Endodermal cell (in vitro differentiated cells): ENCODE measurements at regions not wholly inside any gene's neighbourhood (a gene's known extent, or its start where the extent isn't known, plus 50 kb on each side); places are given as distances from the start of the nearest gene placed in this dataset.

ENCODE experiments used
- DNase-seq: peaks from one replicate; pipeline ENCODE4 v3.0.0-alpha.2; 2017
- H3K27ac ChIP-seq: 2 replicates; pipeline ENCODE4 v1.5.1; 2013; ENCODE audit warnings: mild to moderate bottlenecking, low read depth, low read length, moderate library complexity
- H3K27me3 ChIP-seq: 2 replicates; pipeline ENCODE4 v1.6.1; 2013; ENCODE audit warnings: mild to moderate bottlenecking, low read length, moderate library complexity; ENCODE audit not compliant: insufficient read depth, control insufficient read depth, poor library complexity, severe bottlenecking
- H3K36me3 ChIP-seq: 2 replicates; pipeline ENCODE4 v1.7.0; 2013; ENCODE audit warnings: mild to moderate bottlenecking, low read length, moderate library complexity; ENCODE audit not compliant: control insufficient read depth, insufficient read depth
- H3K4me1 ChIP-seq: one replicate; pipeline ENCODE4 v1.7.0; 2013; ENCODE audit warnings: low read length; ENCODE audit not compliant: control insufficient read depth, insufficient read depth
- H3K4me3 ChIP-seq: 2 replicates; pipeline ENCODE4 v1.5.1; 2013; ENCODE audit warnings: mild to moderate bottlenecking, low read length, moderate library complexity
- H3K9ac ChIP-seq: 2 replicates; pipeline ENCODE4 v1.6.1; 2013; ENCODE audit warnings: mild to moderate bottlenecking, low read length, moderate library complexity; ENCODE audit not compliant: poor library complexity, severe bottlenecking; ENCODE audit errors: extremely low read depth
- H3K9me3 ChIP-seq: 2 replicates; pipeline ENCODE4 v1.6.1; 2013; ENCODE audit warnings: mild to moderate bottlenecking, low read length, moderate library complexity; ENCODE audit not compliant: control insufficient read depth
- H3K27ac Mint-ChIP-seq: 2 replicates; pipeline ENCODE4 v1.8.0; 2020; ENCODE audit warnings: mixed read lengths
- H3K27me3 Mint-ChIP-seq: 2 replicates; pipeline ENCODE4 v1.8.0; 2021; ENCODE audit warnings: mild to moderate bottlenecking, mixed read lengths; ENCODE audit not compliant: insufficient read depth
- H3K36me3 Mint-ChIP-seq: 2 replicates; pipeline ENCODE4 v1.8.0; 2020; ENCODE audit warnings: low read depth, mixed read lengths
- H3K4me1 Mint-ChIP-seq: 2 replicates; pipeline ENCODE4 v1.8.0; 2020; ENCODE audit warnings: mixed read lengths
- H3K4me3 Mint-ChIP-seq: 2 replicates; pipeline ENCODE4 v1.8.0; 2020; ENCODE audit warnings: mild to moderate bottlenecking, moderate library complexity, mixed read lengths
- H3K9me3 Mint-ChIP-seq: 2 replicates; pipeline ENCODE4 v1.8.0; 2020; ENCODE audit warnings: mild to moderate bottlenecking, mixed read lengths
- WGBS, 2 experiments: methylation state at CpG; one replicate each; pipeline versions ENCODE4 v1.1.5 to v1.1.7; 2013; ENCODE audit warnings: missing lambda C conversion rate in 2 of 2, mixed read lengths in 1 of 2; ENCODE audit not compliant: insufficient coverage in 1 of 2, insufficient read length in 1 of 2; 5-methylcytosine and 5-hydroxymethylcytosine counted together
- TF ChIP-seq, protein P1 (sequence below): fragments of 200-600 bp; sonication (generic); conservative IDR thresholded peaks from 2 replicates; pipeline ENCODE4 v1.5.0; 2021; ENCODE audit warnings: antibody characterized with exemption, mild to moderate bottlenecking

DNA sequence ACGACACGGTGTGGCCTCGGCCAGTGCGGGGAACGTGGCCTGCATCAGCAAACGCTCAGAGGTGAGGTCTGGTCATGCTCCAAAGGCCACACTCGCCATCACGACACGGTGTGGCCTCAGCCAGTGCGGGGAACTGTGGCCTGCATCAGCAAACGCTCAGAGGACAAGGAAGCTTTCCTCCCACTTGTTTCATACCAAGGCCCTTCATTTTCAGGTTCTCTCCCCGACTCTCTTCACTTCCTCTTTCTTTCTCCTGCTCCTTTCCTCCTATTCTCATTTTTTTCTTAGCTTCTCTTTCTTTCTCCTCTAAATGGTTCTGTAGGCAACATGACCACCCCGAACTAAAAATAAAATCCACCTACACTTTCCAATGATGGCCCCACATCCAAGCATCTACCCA, 384.4 kb upstream of the SHH start:
- TF ChIP-seq, protein P1, sequence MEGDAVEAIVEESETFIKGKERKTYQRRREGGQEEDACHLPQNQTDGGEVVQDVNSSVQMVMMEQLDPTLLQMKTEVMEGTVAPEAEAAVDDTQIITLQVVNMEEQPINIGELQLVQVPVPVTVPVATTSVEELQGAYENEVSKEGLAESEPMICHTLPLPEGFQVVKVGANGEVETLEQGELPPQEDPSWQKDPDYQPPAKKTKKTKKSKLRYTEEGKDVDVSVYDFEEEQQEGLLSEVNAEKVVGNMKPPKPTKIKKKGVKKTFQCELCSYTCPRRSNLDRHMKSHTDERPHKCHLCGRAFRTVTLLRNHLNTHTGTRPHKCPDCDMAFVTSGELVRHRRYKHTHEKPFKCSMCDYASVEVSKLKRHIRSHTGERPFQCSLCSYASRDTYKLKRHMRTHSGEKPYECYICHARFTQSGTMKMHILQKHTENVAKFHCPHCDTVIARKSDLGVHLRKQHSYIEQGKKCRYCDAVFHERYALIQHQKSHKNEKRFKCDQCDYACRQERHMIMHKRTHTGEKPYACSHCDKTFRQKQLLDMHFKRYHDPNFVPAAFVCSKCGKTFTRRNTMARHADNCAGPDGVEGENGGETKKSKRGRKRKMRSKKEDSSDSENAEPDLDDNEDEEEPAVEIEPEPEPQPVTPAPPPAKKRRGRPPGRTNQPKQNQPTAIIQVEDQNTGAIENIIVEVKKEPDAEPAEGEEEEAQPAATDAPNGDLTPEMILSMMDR: no peak
- Histone ChIP-seq H3K4me1 (no peaks in the 10 kb centered on the region), H3K36me3 (no peaks in the 10 kb centered on the region), H3K4me3 (no peak overlapping the region), H3K27ac (no peak overlapping the region), H3K27me3 (no peaks in the 10 kb centered on the region), H3K9ac (no peak overlapping the region), H3K9me3 (no peaks in the 10 kb centered on the region)
- Mint-ChIP-seq H3K36me3 (no peaks in the 10 kb centered on the region), H3K27me3 (no peaks in the 10 kb centered on the region), H3K27ac (no peak overlapping the region), H3K9me3 (no peaks in the 10 kb centered on the region), H3K4me1 (peaks cover 12% of the 10 kb centered on the region), H3K4me3 (no peak overlapping the region)
- 95 to 96% methylated on average over 12 to 13 of the region's 13 CpGs for WGBS, 2 experiments
- DNase-seq: no peak

DNA sequence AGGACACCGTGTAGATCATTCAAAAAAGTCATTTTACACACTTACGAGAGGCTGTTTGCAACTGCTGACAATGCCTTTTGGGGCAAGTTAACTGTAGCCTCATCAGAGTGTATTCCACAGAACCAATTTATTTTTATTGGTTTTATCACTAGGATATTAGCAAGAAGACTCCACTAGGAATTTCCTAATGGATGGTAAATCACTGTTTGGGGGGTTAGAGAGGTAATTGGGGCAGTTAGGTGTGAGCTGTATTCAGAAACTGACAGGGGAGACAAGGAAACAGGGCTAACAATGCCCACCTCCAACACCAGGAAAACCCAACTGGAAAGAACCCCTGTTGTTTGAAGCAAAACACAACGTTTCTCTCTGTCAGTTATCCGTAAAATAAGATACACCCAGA, 383.0 kb upstream of the SHH start:
- no peaks in the 10 kb centered on the region for H3K4me1 ChIP-seq
- H3K27ac ChIP-seq: no peak overlapping the region
- H3K9me3 ChIP-seq: no peaks in the 10 kb centered on the region
- H3K4me3 Mint-ChIP-seq: no peak overlapping the region
- TF ChIP-seq, protein P1: no peak
- no peaks in the 10 kb centered on the region for H3K27me3 ChIP-seq
- WGBS, 2 experiments: 92 to 100% methylated on average over 3 to 4 of the region's 4 CpGs
- H3K27ac Mint-ChIP-seq: no peak overlapping the region
- DNase-seq: no peak
- no peaks in the 10 kb centered on the region for H3K36me3 Mint-ChIP-seq
- H3K9ac ChIP-seq: no peak overlapping the region
- no peak overlapping the region for H3K4me3 ChIP-seq
- no peaks in the 10 kb centered on the region for H3K27me3 Mint-ChIP-seq
- H3K9me3 Mint-ChIP-seq: no peaks in the 10 kb centered on the region
- H3K4me1 Mint-ChIP-seq: peaks cover 12% of the 10 kb centered on the region
- H3K36me3 ChIP-seq: no peaks in the 10 kb centered on the region

DNA sequence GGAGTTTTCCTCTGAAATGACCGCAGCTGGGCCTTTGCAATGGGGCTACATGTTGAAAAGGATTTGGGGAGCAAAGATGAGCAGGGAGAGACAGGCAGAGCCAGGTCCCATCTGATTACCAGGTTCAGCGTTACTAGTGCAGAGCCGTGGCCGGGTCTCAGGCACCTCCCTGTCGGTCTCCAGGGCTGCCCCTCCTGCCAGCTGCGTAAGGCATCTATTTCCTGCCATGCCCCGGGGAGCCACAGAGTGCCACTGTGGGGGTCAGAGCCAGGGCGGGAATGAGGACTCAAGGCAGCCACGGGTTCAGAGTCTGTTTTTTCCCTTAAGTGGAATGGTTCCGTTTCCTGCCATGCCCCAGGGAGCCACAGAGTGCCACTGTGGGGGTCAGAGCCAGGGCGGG, 382.6 kb upstream of the SHH start:
- Mint-ChIP-seq H3K36me3 (no peaks in the 10 kb centered on the region), H3K27me3 (no peaks in the 10 kb centered on the region), H3K4me1 (peaks cover 12% of the 10 kb centered on the region), H3K27ac (no peak overlapping the region), H3K4me3 (no peak overlapping the region), H3K9me3 (no peaks in the 10 kb centered on the region)
- no peak overlapping the region for H3K4me3 ChIP-seq
- TF ChIP-seq, protein P1: no peak
- no peaks in the 10 kb centered on the region for H3K4me1 ChIP-seq
- no peak for DNase-seq
- H3K9ac ChIP-seq: no peak overlapping the region
- H3K27me3 ChIP-seq: no peaks in the 10 kb centered on the region
- H3K27ac ChIP-seq: no peak overlapping the region
- H3K9me3 ChIP-seq: no peaks in the 10 kb centered on the region
- WGBS, 2 experiments: 84 to 86% methylated on average over 9 to 11 of the region's 11 CpGs
- no peaks in the 10 kb centered on the region for H3K36me3 ChIP-seq
